SK-N-SH (cell line): ENCODE measurements at regions not wholly inside any gene's neighbourhood (a gene's known extent, or its start where the extent isn't known, plus 50 kb on each side); places are given as distances from the start of the nearest gene placed in this dataset.

Experiments
- EP300 ChIP-seq, 2 experiments: IDR thresholded peaks; 2 replicates each; pipeline versions ENCODE4 v1.4.0 to v1.6.1; 2012; ENCODE audit warnings: borderline replicate concordance in 1 of 2, low read depth in 1 of 2, low read length in 1 of 2
- GABPA ChIP-seq: IDR thresholded peaks from 2 replicates; pipeline ENCODE4 v1.4.0; 2012; ENCODE audit warnings: low read depth, mild to moderate bottlenecking
- GATA2 ChIP-seq: sonication (generic); formaldehyde crosslinking; IDR thresholded peaks from 2 replicates; pipeline ENCODE4 v1.5.0; 2020; ENCODE audit warnings: mild to moderate bottlenecking, missing genetic modification reagents
- POLR2AphosphoS5 ChIP-seq: IDR thresholded peaks from 2 replicates; pipeline ENCODE4 v1.6.1; 2012; ENCODE audit warnings: low read depth, low read length
- RAD21 ChIP-seq: IDR thresholded peaks from 2 replicates; pipeline ENCODE4 v1.6.1; 2012; ENCODE audit warnings: mild to moderate bottlenecking, low read length
- SMC3 ChIP-seq: IDR thresholded peaks from 2 replicates; pipeline ENCODE4 v1.6.1; 2012; ENCODE audit warnings: low read depth, low read length, improper control_type of control experiment
- TAF1 ChIP-seq: IDR thresholded peaks from 2 replicates; pipeline ENCODE4 v1.6.1; 2012; ENCODE audit warnings: low read depth, mild to moderate bottlenecking, low read length, moderate library complexity, borderline replicate concordance
- TEAD4 ChIP-seq: IDR thresholded peaks from 2 replicates; pipeline ENCODE4 v1.4.0; 2012; ENCODE audit warnings: mild to moderate bottlenecking, borderline replicate concordance; ENCODE audit not compliant: insufficient read depth
- YY1 ChIP-seq: IDR thresholded peaks from 2 replicates; pipeline ENCODE4 v1.4.0; 2012; ENCODE audit warnings: low read depth, mild to moderate bottlenecking
- TF ChIP-seq, protein P1 (sequence below): fragments of 200-600 bp; sonication (generic); IDR thresholded peaks from 2 replicates; pipeline ENCODE4 v1.6.1; 2017; ENCODE audit warnings: antibody characterized with exemption, mild to moderate bottlenecking, moderate library complexity
- TF ChIP-seq, protein P2 (sequence below): IDR thresholded peaks from 2 replicates; pipeline ENCODE4 v1.4.0; 2012; ENCODE audit warnings: low read depth
- TF ChIP-seq, protein P3 (sequence below): IDR thresholded peaks from 2 replicates; pipeline ENCODE4; 2012

- no peak for TF ChIP-seq TEAD4
- TF ChIP-seq, protein P1, sequence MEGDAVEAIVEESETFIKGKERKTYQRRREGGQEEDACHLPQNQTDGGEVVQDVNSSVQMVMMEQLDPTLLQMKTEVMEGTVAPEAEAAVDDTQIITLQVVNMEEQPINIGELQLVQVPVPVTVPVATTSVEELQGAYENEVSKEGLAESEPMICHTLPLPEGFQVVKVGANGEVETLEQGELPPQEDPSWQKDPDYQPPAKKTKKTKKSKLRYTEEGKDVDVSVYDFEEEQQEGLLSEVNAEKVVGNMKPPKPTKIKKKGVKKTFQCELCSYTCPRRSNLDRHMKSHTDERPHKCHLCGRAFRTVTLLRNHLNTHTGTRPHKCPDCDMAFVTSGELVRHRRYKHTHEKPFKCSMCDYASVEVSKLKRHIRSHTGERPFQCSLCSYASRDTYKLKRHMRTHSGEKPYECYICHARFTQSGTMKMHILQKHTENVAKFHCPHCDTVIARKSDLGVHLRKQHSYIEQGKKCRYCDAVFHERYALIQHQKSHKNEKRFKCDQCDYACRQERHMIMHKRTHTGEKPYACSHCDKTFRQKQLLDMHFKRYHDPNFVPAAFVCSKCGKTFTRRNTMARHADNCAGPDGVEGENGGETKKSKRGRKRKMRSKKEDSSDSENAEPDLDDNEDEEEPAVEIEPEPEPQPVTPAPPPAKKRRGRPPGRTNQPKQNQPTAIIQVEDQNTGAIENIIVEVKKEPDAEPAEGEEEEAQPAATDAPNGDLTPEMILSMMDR: no peak
- no peak for TF ChIP-seq POLR2AphosphoS5
- no peak for TF ChIP-seq EP300 (IDR thresholded peaks at IDR 0.05; ENCODE audit: borderline replicate concordance in 1 of 2, low read depth in 1 of 2, low read length in 1 of 2)
- no peak for TF ChIP-seq SMC3
- no peak for TF ChIP-seq RAD21
- no peak for TF ChIP-seq YY1
- TF ChIP-seq, protein P2, sequence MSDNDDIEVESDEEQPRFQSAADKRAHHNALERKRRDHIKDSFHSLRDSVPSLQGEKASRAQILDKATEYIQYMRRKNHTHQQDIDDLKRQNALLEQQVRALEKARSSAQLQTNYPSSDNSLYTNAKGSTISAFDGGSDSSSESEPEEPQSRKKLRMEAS: no peak
- no peak for TF ChIP-seq GATA2 (CRISPR knock-in tag)
- TF ChIP-seq TAF1: no peak
- TF ChIP-seq, protein P3, sequence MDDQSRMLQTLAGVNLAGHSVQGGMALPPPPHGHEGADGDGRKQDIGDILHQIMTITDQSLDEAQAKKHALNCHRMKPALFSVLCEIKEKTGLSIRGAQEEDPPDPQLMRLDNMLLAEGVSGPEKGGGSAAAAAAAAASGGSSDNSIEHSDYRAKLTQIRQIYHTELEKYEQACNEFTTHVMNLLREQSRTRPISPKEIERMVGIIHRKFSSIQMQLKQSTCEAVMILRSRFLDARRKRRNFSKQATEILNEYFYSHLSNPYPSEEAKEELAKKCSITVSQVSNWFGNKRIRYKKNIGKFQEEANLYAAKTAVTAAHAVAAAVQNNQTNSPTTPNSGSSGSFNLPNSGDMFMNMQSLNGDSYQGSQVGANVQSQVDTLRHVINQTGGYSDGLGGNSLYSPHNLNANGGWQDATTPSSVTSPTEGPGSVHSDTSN: no peak
- no peak for TF ChIP-seq GABPA
Measured at GRCh38 chr3:20344400-20344959, 158.5 kb upstream of the SGO1 start.
